Testis (tissue), 2 donors: ENCODE measurements at regions not wholly inside any gene's neighbourhood (a gene's known extent, or its start where the extent isn't known, plus 50 kb on each side); places are given as distances from the start of the nearest gene placed in this dataset.

Source experiments
- POLR2A ChIP-seq: fragments of 450-650 bp; IDR thresholded peaks from one replicate; pipeline ENCODE4 v1.6.1; 2017; ENCODE audit warnings: antibody characterized with exemption, mild to moderate bottlenecking, moderate library complexity
- TF ChIP-seq, protein P1 (sequence below), 3 experiments: fragments of 450-650 bp in 2 of 3; fragments of 200-600 bp in 1 of 3; sonication (generic) in 1 of 3; IDR thresholded peaks; one replicate each; pipeline ENCODE4 v1.5.1; 2016 to 2019; ENCODE audit warnings: antibody characterized with exemption in 3 of 3, mild to moderate bottlenecking in 2 of 3, moderate library complexity in 1 of 3

- TF ChIP-seq, protein P1, sequence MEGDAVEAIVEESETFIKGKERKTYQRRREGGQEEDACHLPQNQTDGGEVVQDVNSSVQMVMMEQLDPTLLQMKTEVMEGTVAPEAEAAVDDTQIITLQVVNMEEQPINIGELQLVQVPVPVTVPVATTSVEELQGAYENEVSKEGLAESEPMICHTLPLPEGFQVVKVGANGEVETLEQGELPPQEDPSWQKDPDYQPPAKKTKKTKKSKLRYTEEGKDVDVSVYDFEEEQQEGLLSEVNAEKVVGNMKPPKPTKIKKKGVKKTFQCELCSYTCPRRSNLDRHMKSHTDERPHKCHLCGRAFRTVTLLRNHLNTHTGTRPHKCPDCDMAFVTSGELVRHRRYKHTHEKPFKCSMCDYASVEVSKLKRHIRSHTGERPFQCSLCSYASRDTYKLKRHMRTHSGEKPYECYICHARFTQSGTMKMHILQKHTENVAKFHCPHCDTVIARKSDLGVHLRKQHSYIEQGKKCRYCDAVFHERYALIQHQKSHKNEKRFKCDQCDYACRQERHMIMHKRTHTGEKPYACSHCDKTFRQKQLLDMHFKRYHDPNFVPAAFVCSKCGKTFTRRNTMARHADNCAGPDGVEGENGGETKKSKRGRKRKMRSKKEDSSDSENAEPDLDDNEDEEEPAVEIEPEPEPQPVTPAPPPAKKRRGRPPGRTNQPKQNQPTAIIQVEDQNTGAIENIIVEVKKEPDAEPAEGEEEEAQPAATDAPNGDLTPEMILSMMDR (IDR thresholded peaks at IDR 0.05): no peak
- TF ChIP-seq POLR2A: no peak
Observed at GRCh38 chr6:6751266-6751596, 162.7 kb downstream of the LY86 start.
